DOHH2 (cell line): ENCODE measurements at regions not wholly inside any gene's neighbourhood (a gene's known extent, or its start where the extent isn't known, plus 50 kb on each side); places are given as distances from the start of the nearest gene placed in this dataset.

ENCODE experiments used
- H3F3A ChIP-seq: fragments of 200-600 bp; sonication (generic), shearing (Covaris generic); 2 replicates; pipeline ENCODE4 v1.6.0; 2016; ENCODE audit warnings: antibody characterized with exemption, mild to moderate bottlenecking; ENCODE audit not compliant: control insufficient read depth, insufficient read depth
- H3K27ac ChIP-seq: fragments of 200-600 bp; sonication (generic); 2 replicates; pipeline ENCODE4 v1.5.1; 2014; ENCODE audit warnings: low read depth, mild to moderate bottlenecking, low read length, moderate library complexity
- H3K27me3 ChIP-seq: fragments of 200-600 bp; sonication (generic); 2 replicates; pipeline ENCODE4 v1.6.1; 2014; ENCODE audit warnings: mild to moderate bottlenecking, low read length, mixed read lengths; ENCODE audit not compliant: control insufficient read depth
- H3K36me3 ChIP-seq: fragments of 200-600 bp; sonication (generic); 2 replicates; pipeline ENCODE4 v1.6.1; 2014; ENCODE audit warnings: mild to moderate bottlenecking, low read length, moderate library complexity, mixed read lengths; ENCODE audit not compliant: control insufficient read depth
- H3K4me1 ChIP-seq: fragments of 200-600 bp; sonication (generic); 2 replicates; pipeline ENCODE4 v1.6.1; 2014; ENCODE audit warnings: mild to moderate bottlenecking, low read length, mixed read lengths; ENCODE audit not compliant: control insufficient read depth
- H3K4me2 ChIP-seq: fragments of 200-600 bp; sonication (generic); 2 replicates; pipeline ENCODE4 v1.6.0; 2014; ENCODE audit warnings: mild to moderate bottlenecking, low read length, moderate library complexity
- H3K4me3 ChIP-seq: fragments of 200-600 bp; sonication (generic); 2 replicates; pipeline ENCODE4 v1.5.1; 2014; ENCODE audit warnings: mild to moderate bottlenecking, low read length, mixed read lengths
- H3K79me2 ChIP-seq: fragments of 200-600 bp; sonication (generic); 2 replicates; pipeline ENCODE4 v1.6.1; 2014; ENCODE audit warnings: mild to moderate bottlenecking, low read length, mixed read lengths; ENCODE audit not compliant: control insufficient read depth
- H3K9me2 ChIP-seq: fragments of 200-600 bp; sonication (generic); replicated peaks from 2 replicates; pipeline ENCODE4 v1.6.1; 2014; ENCODE audit warnings: mild to moderate bottlenecking, low read length, mixed read lengths; ENCODE audit not compliant: control insufficient read depth
- H3K9me3 ChIP-seq: fragments of 200-600 bp; sonication (generic); 2 replicates; pipeline ENCODE4 v1.6.1; 2014; ENCODE audit warnings: antibody characterized with exemption, low read length, mixed read lengths; ENCODE audit not compliant: control insufficient read depth, insufficient read depth
- H4K20me1 ChIP-seq: fragments of 200-600 bp; sonication (generic); 2 replicates; pipeline ENCODE4 v1.6.0; 2014; ENCODE audit warnings: low read depth, mild to moderate bottlenecking, antibody characterized with exemption, low read length, moderate library complexity; ENCODE audit not compliant: control insufficient read depth, insufficient read depth
- CTCF ChIP-seq: fragments of 200-600 bp; sonication (generic); IDR thresholded peaks from one replicate; pipeline ENCODE4 v1.5.1; 2014; ENCODE audit warnings: antibody characterized with exemption, mild to moderate bottlenecking, low read depth, low read length; ENCODE audit not compliant: poor library complexity, severe bottlenecking
- EZH2phosphoT487 ChIP-seq: fragments of 200-600 bp; sonication (generic); IDR thresholded peaks from 2 replicates; pipeline ENCODE4 v1.6.1; 2017; ENCODE audit warnings: borderline replicate concordance, mild to moderate bottlenecking, antibody characterized with exemption, low read length, moderate library complexity, mixed read lengths

GRCh38 chr17:74019860-74020259 lies 183.6 kb upstream of the RPL38 start:
- Histone ChIP-seq H3K9me3 (no peaks in the 10 kb centered on the region), H3K4me2 (no peak overlapping the region), H3K9me2 (no peaks in the 10 kb centered on the region), H3K27me3 (peaks cover 4% of the 10 kb centered on the region; the same call in 1 of the 2 replicates), H3K4me1 (no peaks in the 10 kb centered on the region), H4K20me1 (no peaks in the 10 kb centered on the region), H3K36me3 (no peaks in the 10 kb centered on the region), H3F3A (no peaks in the 10 kb centered on the region), H3K4me3 (no peak overlapping the region), H3K79me2 (no peaks in the 10 kb centered on the region), H3K27ac (no peak overlapping the region)
- TF ChIP-seq CTCF = no peak
- no peak for TF ChIP-seq EZH2phosphoT487

- TF ChIP-seq CTCF = no peak
- TF ChIP-seq EZH2phosphoT487 = no peak
- H3K9me2 ChIP-seq = no peaks in the 10 kb centered on the region
- H3K4me2 ChIP-seq = no peak overlapping the region
- no peak overlapping the region for H3K27ac ChIP-seq
- no peaks in the 10 kb centered on the region for H3K27me3 ChIP-seq
- no peaks in the 10 kb centered on the region for H3K79me2 ChIP-seq
- no peak overlapping the region for H3K4me3 ChIP-seq
- no peaks in the 10 kb centered on the region for H3K9me3 ChIP-seq
- H3K36me3 ChIP-seq = no peaks in the 10 kb centered on the region
- no peaks in the 10 kb centered on the region for H3K4me1 ChIP-seq
- H4K20me1 ChIP-seq = no peaks in the 10 kb centered on the region
- H3F3A ChIP-seq = no peaks in the 10 kb centered on the region
Measured at GRCh38 chr17:74020522-74020921, 183.0 kb upstream of the RPL38 start.

- Histone ChIP-seq H3K9me2 (no peaks in the 10 kb centered on the region), H3F3A (no peaks in the 10 kb centered on the region), H3K27ac (no peak overlapping the region), H3K36me3 (no peaks in the 10 kb centered on the region), H3K9me3 (no peaks in the 10 kb centered on the region), H3K27me3 (no peaks in the 10 kb centered on the region), H3K79me2 (no peaks in the 10 kb centered on the region), H4K20me1 (no peaks in the 10 kb centered on the region), H3K4me2 (no peak overlapping the region), H3K4me3 (no peak overlapping the region), H3K4me1 (no peaks in the 10 kb centered on the region)
- TF ChIP-seq EZH2phosphoT487 (no peak), CTCF (no peak)
Measured at GRCh38 chr17:74024871-74025531, 178.5 kb upstream of the RPL38 start.
